ENCODE measurements at regions not wholly inside any gene's neighbourhood (a gene's known extent, or its start where the extent isn't known, plus 50 kb on each side); places are given as distances from the start of the nearest gene placed in this dataset.
A peak's percentile ranks its signal among the peaks of the same experiment; 100 is the strongest.

GRCh38 chr10:36018996-36019395 lies 376.9 kb upstream of the FZD8 start:
- Histone ChIP-seq H3K4me3 (ENCODE audit: low read length) (no peak overlapping the region), H2BK120ac (ENCODE audit: low read depth, low read length) (no peak overlapping the region), H3K23ac (ENCODE audit: low read length) (no peak overlapping the region), H3K4me1 (ENCODE audit: control insufficient read depth, low read depth, low read length) (no peaks in the 10 kb centered on the region), H3K79me1 (ENCODE audit: low read length) (no peaks in the 10 kb centered on the region), H3K79me2 (ENCODE audit: control insufficient read depth, insufficient read depth, low read length) (no peaks in the 10 kb centered on the region), H2BK15ac (replicated peaks; ENCODE audit: low read depth) (no peak overlapping the region), H3K36me3 (ENCODE audit: control insufficient read depth, insufficient read depth, low read length) (no peaks in the 10 kb centered on the region), H2AK5ac (ENCODE audit: low read length) (no peak overlapping the region), H3K4me2 (ENCODE audit: low read length) (no peak overlapping the region), H3K18ac (ENCODE audit: low read length) (no peak overlapping the region), H3K27ac (ENCODE audit: low read depth, low read length) (no peak overlapping the region), H3K56ac (ENCODE audit: low read length) (no peak overlapping the region), H4K8ac (ENCODE audit: low read depth, low read length) (no peak overlapping the region), H3K4ac (ENCODE audit: low read depth, low read length) (peak overlapping the region; percentile 48), H4K5ac (ENCODE audit: low read length) (no peak overlapping the region), H2BK5ac (ENCODE audit: low read length) (no peak overlapping the region), H3K9ac (ENCODE audit: low read length) (no peak overlapping the region), H3K27me3 (ENCODE audit: insufficient read depth, low read length, poor library complexity) (no peaks in the 10 kb centered on the region)
- no peak for DNase-seq
- no CpG with 5 or more reads among the region's 5 CpGs for WGBS (ENCODE audit: extremely low coverage, insufficient coverage, low lambda C conversion rate)

GRCh38 chr10:36017137-36017536 lies 375.0 kb upstream of the FZD8 start:
- no CpG with 5 or more reads among the region's 2 CpGs for whole genome bisulfite sequencing (ENCODE audit: extremely low coverage, insufficient coverage, low lambda C conversion rate)
- Histone ChIP-seq H3K18ac (ENCODE audit: low read length) (no peak overlapping the region), H3K23ac (ENCODE audit: low read length) (no peak overlapping the region), H3K79me2 (ENCODE audit: control insufficient read depth, insufficient read depth, low read length) (no peaks in the 10 kb centered on the region), H3K4me2 (ENCODE audit: low read length) (no peak overlapping the region), H3K4me1 (ENCODE audit: control insufficient read depth, low read depth, low read length) (no peaks in the 10 kb centered on the region), H3K9ac (ENCODE audit: low read length) (no peak overlapping the region), H4K8ac (ENCODE audit: low read depth, low read length) (no peak overlapping the region), H4K5ac (ENCODE audit: low read length) (no peak overlapping the region), H2AK5ac (ENCODE audit: low read length) (no peak overlapping the region), H2BK15ac (replicated peaks; ENCODE audit: low read depth) (no peak overlapping the region), H3K27ac (ENCODE audit: low read depth, low read length) (no peak overlapping the region), H2BK120ac (ENCODE audit: low read depth, low read length) (no peak overlapping the region), H3K36me3 (ENCODE audit: control insufficient read depth, insufficient read depth, low read length) (no peaks in the 10 kb centered on the region), H2BK5ac (ENCODE audit: low read length) (no peak overlapping the region), H3K4me3 (ENCODE audit: low read length) (no peak overlapping the region), H3K27me3 (ENCODE audit: insufficient read depth, low read length, poor library complexity) (no peaks in the 10 kb centered on the region), H3K79me1 (ENCODE audit: low read length) (no peaks in the 10 kb centered on the region), H3K56ac (ENCODE audit: low read length) (no peak overlapping the region), H3K4ac (ENCODE audit: low read depth, low read length) (no peak overlapping the region)
- DNase-seq, result no peak

- no peak overlapping the region for H3K27ac ChIP-seq (ENCODE audit: low read depth, low read length)
- H2BK5ac ChIP-seq (ENCODE audit: low read length), result no peak overlapping the region
- H2BK15ac ChIP-seq (replicated peaks; ENCODE audit: low read depth), result no peak overlapping the region
- H3K79me1 ChIP-seq (ENCODE audit: low read length), result no peaks in the 10 kb centered on the region
- no peak overlapping the region for H2AK5ac ChIP-seq (ENCODE audit: low read length)
- no peak overlapping the region for H3K56ac ChIP-seq (ENCODE audit: low read length)
- H3K36me3 ChIP-seq (ENCODE audit: control insufficient read depth, insufficient read depth, low read length), result no peaks in the 10 kb centered on the region
- no peak overlapping the region for H3K23ac ChIP-seq (ENCODE audit: low read length)
- H3K27me3 ChIP-seq (ENCODE audit: insufficient read depth, low read length, poor library complexity), result no peaks in the 10 kb centered on the region
- no peaks in the 10 kb centered on the region for H3K4me1 ChIP-seq (ENCODE audit: control insufficient read depth, low read depth, low read length)
- H4K5ac ChIP-seq (ENCODE audit: low read length), result no peak overlapping the region
- WGBS (ENCODE audit: extremely low coverage, insufficient coverage, low lambda C conversion rate), result no CpG with 5 or more reads among the region's 4 CpGs
- H3K4me2 ChIP-seq (ENCODE audit: low read length), result no peak overlapping the region
- no peak overlapping the region for H2BK120ac ChIP-seq (ENCODE audit: low read depth, low read length)
- H3K79me2 ChIP-seq (ENCODE audit: control insufficient read depth, insufficient read depth, low read length), result no peaks in the 10 kb centered on the region
- no peak overlapping the region for H3K4ac ChIP-seq (ENCODE audit: low read depth, low read length)
- H4K8ac ChIP-seq (ENCODE audit: low read depth, low read length), result no peak overlapping the region
- H3K9ac ChIP-seq (ENCODE audit: low read length), result no peak overlapping the region
- H3K18ac ChIP-seq (ENCODE audit: low read length), result no peak overlapping the region
- H3K4me3 ChIP-seq (ENCODE audit: low read length), result no peak overlapping the region
- DNase-seq, result no peak
These were observed 365.3 kb upstream of the FZD8 start for GRCh38 chr10:36007369-36007768.

- H3K4me2 ChIP-seq (ENCODE audit: low read length), result no peak overlapping the region
- no peak overlapping the region for H3K23ac ChIP-seq (ENCODE audit: low read length)
- no peaks in the 10 kb centered on the region for H3K27me3 ChIP-seq (ENCODE audit: insufficient read depth, low read length, poor library complexity)
- no CpG with 5 or more reads among the region's 7 CpGs for WGBS (ENCODE audit: extremely low coverage, insufficient coverage, low lambda C conversion rate)
- no peaks in the 10 kb centered on the region for H3K4me1 ChIP-seq (ENCODE audit: control insufficient read depth, low read depth, low read length)
- H3K56ac ChIP-seq (ENCODE audit: low read length), result no peak overlapping the region
- H4K8ac ChIP-seq (ENCODE audit: low read depth, low read length), result no peak overlapping the region
- H3K18ac ChIP-seq (ENCODE audit: low read length), result no peak overlapping the region
- H3K27ac ChIP-seq (ENCODE audit: low read depth, low read length), result no peak overlapping the region
- H4K5ac ChIP-seq (ENCODE audit: low read length), result no peak overlapping the region
- H2BK120ac ChIP-seq (ENCODE audit: low read depth, low read length), result no peak overlapping the region
- DNase-seq, result no peak
- H2AK5ac ChIP-seq (ENCODE audit: low read length), result no peak overlapping the region
- no peaks in the 10 kb centered on the region for H3K36me3 ChIP-seq (ENCODE audit: control insufficient read depth, insufficient read depth, low read length)
- H3K4ac ChIP-seq (ENCODE audit: low read depth, low read length), result no peak overlapping the region
- no peak overlapping the region for H3K4me3 ChIP-seq (ENCODE audit: low read length)
- H3K9ac ChIP-seq (ENCODE audit: low read length), result no peak overlapping the region
- no peaks in the 10 kb centered on the region for H3K79me1 ChIP-seq (ENCODE audit: low read length)
- no peaks in the 10 kb centered on the region for H3K79me2 ChIP-seq (ENCODE audit: control insufficient read depth, insufficient read depth, low read length)
- H2BK5ac ChIP-seq (ENCODE audit: low read length), result no peak overlapping the region
- no peak overlapping the region for H2BK15ac ChIP-seq (replicated peaks; ENCODE audit: low read depth)
These were observed 361.6 kb upstream of the FZD8 start for GRCh38 chr10:36003688-36004087.

GRCh38 chr10:36003031-36003600 lies 361.0 kb upstream of the FZD8 start:
- DNase-seq, result no peak
- H4K8ac ChIP-seq (ENCODE audit: low read depth, low read length), result no peak overlapping the region
- no peak overlapping the region for H2BK5ac ChIP-seq (ENCODE audit: low read length)
- H2BK15ac ChIP-seq (replicated peaks; ENCODE audit: low read depth), result no peak overlapping the region
- no peaks in the 10 kb centered on the region for H3K36me3 ChIP-seq (ENCODE audit: control insufficient read depth, insufficient read depth, low read length)
- no peak overlapping the region for H3K4ac ChIP-seq (ENCODE audit: low read depth, low read length)
- H3K79me2 ChIP-seq (ENCODE audit: control insufficient read depth, insufficient read depth, low read length), result no peaks in the 10 kb centered on the region
- H3K79me1 ChIP-seq (ENCODE audit: low read length), result no peaks in the 10 kb centered on the region
- H4K5ac ChIP-seq (ENCODE audit: low read length), result no peak overlapping the region
- no peaks in the 10 kb centered on the region for H3K27me3 ChIP-seq (ENCODE audit: insufficient read depth, low read length, poor library complexity)
- no peak overlapping the region for H3K4me2 ChIP-seq (ENCODE audit: low read length)
- H2AK5ac ChIP-seq (ENCODE audit: low read length), result no peak overlapping the region
- H3K9ac ChIP-seq (ENCODE audit: low read length), result no peak overlapping the region
- H2BK120ac ChIP-seq (ENCODE audit: low read depth, low read length), result no peak overlapping the region
- H3K4me3 ChIP-seq (ENCODE audit: low read length), result no peak overlapping the region
- no peak overlapping the region for H3K27ac ChIP-seq (ENCODE audit: low read depth, low read length)
- no peak overlapping the region for H3K56ac ChIP-seq (ENCODE audit: low read length)
- no CpG with 5 or more reads among the region's 12 CpGs for WGBS (ENCODE audit: extremely low coverage, insufficient coverage, low lambda C conversion rate)
- H3K18ac ChIP-seq (ENCODE audit: low read length), result no peak overlapping the region
- H3K4me1 ChIP-seq (ENCODE audit: control insufficient read depth, low read depth, low read length), result no peaks in the 10 kb centered on the region
- no peak overlapping the region for H3K23ac ChIP-seq (ENCODE audit: low read length)

DNA sequence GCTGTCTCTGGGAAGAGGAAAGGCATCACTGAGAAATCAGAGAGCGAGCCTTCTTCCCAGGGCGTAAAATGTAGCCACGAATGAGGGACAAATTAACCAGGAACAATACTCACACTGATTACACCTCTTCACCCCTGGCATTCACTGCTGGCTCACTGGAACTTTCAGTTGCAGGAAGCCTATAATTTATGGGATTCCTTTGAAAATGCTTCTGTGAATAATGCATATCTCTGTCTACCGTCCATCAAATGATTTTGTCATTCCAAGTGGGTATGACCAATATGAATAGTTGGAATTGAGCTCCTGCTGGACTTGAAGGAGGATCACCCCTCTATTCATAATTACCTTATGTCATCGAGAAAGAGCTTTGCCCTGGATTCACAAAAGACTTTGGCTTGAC lies 360.3 kb upstream of the FZD8 start:
- Histone ChIP-seq H3K18ac (ENCODE audit: low read length) (no peak overlapping the region), H3K36me3 (ENCODE audit: control insufficient read depth, insufficient read depth, low read length) (no peaks in the 10 kb centered on the region), H3K4ac (ENCODE audit: low read depth, low read length) (no peak overlapping the region), H3K4me2 (ENCODE audit: low read length) (no peak overlapping the region), H3K4me3 (ENCODE audit: low read length) (no peak overlapping the region), H3K27me3 (ENCODE audit: insufficient read depth, low read length, poor library complexity) (no peaks in the 10 kb centered on the region), H2BK15ac (replicated peaks; ENCODE audit: low read depth) (no peak overlapping the region), H3K79me1 (ENCODE audit: low read length) (no peaks in the 10 kb centered on the region), H2AK5ac (ENCODE audit: low read length) (no peak overlapping the region), H4K8ac (ENCODE audit: low read depth, low read length) (no peak overlapping the region), H3K79me2 (ENCODE audit: control insufficient read depth, insufficient read depth, low read length) (no peaks in the 10 kb centered on the region), H3K56ac (ENCODE audit: low read length) (no peak overlapping the region), H3K23ac (ENCODE audit: low read length) (no peak overlapping the region), H3K27ac (ENCODE audit: low read depth, low read length) (no peak overlapping the region), H4K5ac (ENCODE audit: low read length) (no peak overlapping the region), H2BK5ac (ENCODE audit: low read length) (no peak overlapping the region), H2BK120ac (ENCODE audit: low read depth, low read length) (no peak overlapping the region), H3K4me1 (ENCODE audit: control insufficient read depth, low read depth, low read length) (no peaks in the 10 kb centered on the region), H3K9ac (ENCODE audit: low read length) (no peak overlapping the region)
- WGBS (ENCODE audit: extremely low coverage, insufficient coverage, low lambda C conversion rate), result no CpG with 5 or more reads among the region's 5 CpGs
- no peak for DNase-seq
